Astrocyte of the cerebellum (primary cell): ENCODE measurements at regions not wholly inside any gene's neighbourhood (a gene's known extent, or its start where the extent isn't known, plus 50 kb on each side); places are given as distances from the start of the nearest gene placed in this dataset.

ENCODE experiments used
- DNase-seq: peaks from one replicate; pipeline ENCODE4 v3.0.0-alpha.2; 2011; ENCODE audit warnings: low read depth
- H3K4me3 ChIP-seq: 2 replicates; pipeline ENCODE4 v1.5.1; 2011; ENCODE audit warnings: mild to moderate bottlenecking, low read depth, low read length, moderate library complexity
- in situ Hi-C: cut with HindIII; loops from 2 replicates; pipeline ENCODE4 v1.10.0; 2017; ENCODE audit warnings: low sequenced_read_pairs
- TF ChIP-seq, protein P1 (sequence below): IDR thresholded peaks from 2 replicates; pipeline ENCODE4 v1.5.1; 2012; ENCODE audit warnings: low read length, low read depth, moderate library complexity, mild to moderate bottlenecking; ENCODE audit errors: missing control alignments

- no peak for DNase-seq
- TF ChIP-seq, protein P1, sequence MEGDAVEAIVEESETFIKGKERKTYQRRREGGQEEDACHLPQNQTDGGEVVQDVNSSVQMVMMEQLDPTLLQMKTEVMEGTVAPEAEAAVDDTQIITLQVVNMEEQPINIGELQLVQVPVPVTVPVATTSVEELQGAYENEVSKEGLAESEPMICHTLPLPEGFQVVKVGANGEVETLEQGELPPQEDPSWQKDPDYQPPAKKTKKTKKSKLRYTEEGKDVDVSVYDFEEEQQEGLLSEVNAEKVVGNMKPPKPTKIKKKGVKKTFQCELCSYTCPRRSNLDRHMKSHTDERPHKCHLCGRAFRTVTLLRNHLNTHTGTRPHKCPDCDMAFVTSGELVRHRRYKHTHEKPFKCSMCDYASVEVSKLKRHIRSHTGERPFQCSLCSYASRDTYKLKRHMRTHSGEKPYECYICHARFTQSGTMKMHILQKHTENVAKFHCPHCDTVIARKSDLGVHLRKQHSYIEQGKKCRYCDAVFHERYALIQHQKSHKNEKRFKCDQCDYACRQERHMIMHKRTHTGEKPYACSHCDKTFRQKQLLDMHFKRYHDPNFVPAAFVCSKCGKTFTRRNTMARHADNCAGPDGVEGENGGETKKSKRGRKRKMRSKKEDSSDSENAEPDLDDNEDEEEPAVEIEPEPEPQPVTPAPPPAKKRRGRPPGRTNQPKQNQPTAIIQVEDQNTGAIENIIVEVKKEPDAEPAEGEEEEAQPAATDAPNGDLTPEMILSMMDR: no peak
- in situ Hi-C loops: no loop called here
Observed at GRCh38 chr21:39097981-39098380, 85.3 kb downstream of the PSMG1 start.

DNA sequence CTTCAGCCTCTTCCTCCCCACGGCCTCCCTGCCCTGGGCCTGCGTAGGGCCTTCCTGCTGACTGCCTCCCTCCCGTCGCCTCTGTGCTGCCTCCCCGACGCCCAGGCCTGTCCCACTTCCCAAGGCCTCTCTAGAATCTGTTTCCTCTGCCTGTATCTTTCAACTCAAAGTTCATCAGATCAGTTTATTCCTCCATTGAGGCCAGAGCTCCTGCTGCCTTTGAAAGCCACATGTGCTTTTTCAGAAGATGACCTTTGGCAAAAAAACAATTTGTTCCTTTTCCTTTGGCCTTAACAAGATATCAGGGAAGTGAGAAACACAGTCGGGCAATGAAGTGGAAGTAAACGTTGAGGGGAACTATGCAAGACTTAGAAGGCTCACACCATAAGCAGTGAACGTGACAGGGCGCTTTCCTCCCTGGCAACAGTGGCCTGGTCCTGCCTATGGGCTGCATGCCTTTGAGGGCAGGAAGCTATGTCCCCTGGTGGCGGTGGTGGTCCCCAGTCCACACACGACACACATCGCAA is 85.9 kb downstream of the PSMG1 start:
- no peak for DNase-seq
- in situ Hi-C loops: no loop called here
- no peak overlapping the region for H3K4me3 ChIP-seq
- TF ChIP-seq, protein P1: no peak

More at GRCh38 chr21:39097981-39098380, 85.3 kb downstream of the PSMG1 start:
- H3K4me3 ChIP-seq: no peak overlapping the region

DNA sequence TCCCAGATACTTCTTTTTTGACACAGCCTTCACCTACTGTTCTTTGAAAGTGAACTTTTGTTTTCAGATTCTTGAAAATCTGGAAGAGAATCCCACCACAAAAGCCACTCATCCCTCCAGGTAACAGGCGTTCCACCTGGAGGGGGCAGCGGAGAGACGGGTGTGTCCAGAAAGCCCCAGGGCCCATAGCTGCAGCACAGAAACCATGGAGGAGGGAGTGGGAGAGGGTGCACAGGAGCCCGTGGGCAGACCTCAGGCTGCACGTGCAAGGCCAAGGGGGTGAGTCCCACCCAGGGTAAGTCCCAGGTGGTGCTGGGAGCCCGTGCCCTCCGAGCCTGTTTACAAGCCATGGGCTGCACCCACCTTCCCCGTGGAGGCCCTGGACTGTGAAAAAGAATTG is 86.5 kb downstream of the PSMG1 start:
- in situ Hi-C loops: no loop called here
- no peak for DNase-seq
- TF ChIP-seq, protein P1: peak; percentile 15
- H3K4me3 ChIP-seq: no peak overlapping the region

DNA sequence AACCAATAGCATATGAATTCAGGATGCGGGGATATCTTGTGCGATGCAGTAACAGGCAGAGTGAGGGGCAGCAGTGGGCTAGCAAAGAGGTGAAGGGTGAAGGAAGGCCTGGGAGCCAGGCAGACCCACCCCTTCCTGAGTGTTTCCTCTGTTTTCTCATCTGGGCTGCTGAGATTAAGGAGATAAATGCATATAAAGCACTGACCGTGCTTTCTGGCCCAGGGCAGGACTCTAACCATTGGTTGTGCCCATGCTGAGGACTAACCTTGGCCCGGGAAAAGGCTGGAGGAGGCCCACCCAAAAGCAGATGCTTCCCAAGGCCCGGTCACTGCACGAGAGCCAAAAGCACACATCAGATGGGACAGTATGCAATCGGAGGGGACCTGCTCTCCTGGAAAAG is 87.6 kb downstream of the PSMG1 start:
- TF ChIP-seq, protein P1: no peak
- no peak overlapping the region for H3K4me3 ChIP-seq
- in situ Hi-C loops: no loop called here
- DNase-seq: no peak

- in situ Hi-C loops: no loop called here
- H3K4me3 ChIP-seq: no peak overlapping the region
- TF ChIP-seq, protein P1: no peak
- peak; percentile 29 for DNase-seq
Observed at GRCh38 chr21:39094847-39095579, 88.2 kb downstream of the PSMG1 start.

- no peak overlapping the region for H3K4me3 ChIP-seq
- TF ChIP-seq, protein P1: no peak
- DNase-seq: no peak
- in situ Hi-C loops: no loop called here
Observed at GRCh38 chr21:39094087-39094780, 89.0 kb downstream of the PSMG1 start.
